HG03135 (cell line): ENCODE measurements at regions not wholly inside any gene's neighbourhood (a gene's known extent, or its start where the extent isn't known, plus 50 kb on each side); places are given as distances from the start of the nearest gene placed in this dataset.
"Not testable (repeated sequence)": the region's sequence is repeated elsewhere in the genome, so short reads cannot be mapped to it uniquely, and the experiment has no call there.

Experiments used
- ATAC-seq: cut with Tn5 transposase; IDR thresholded peaks from one replicate; pipeline ENCODE4 v1.9.1; 2021; ENCODE audit warnings: mild to moderate bottlenecking, moderate library complexity; ENCODE audit not compliant: unreplicated experiment

- ATAC-seq: no peak
Observed at GRCh38 chr5:114957384-114957783, 212.3 kb downstream of the TRIM36 start.

GRCh38 chr5:114953565-114953964 is 216.1 kb downstream of the TRIM36 start:
- no peak for ATAC-seq

GRCh38 chr5:114952876-114953275 is 216.8 kb downstream of the TRIM36 start:
- no peak for ATAC-seq

GRCh38 chr5:114949756-114950155 is 220.0 kb downstream of the TRIM36 start:
- ATAC-seq: no peak

- no peak for ATAC-seq
Observed at GRCh38 chr5:114948986-114949621, 220.6 kb downstream of the TRIM36 start.

- ATAC-seq: no peak
Observed at GRCh38 chr5:114948363-114948762, 221.3 kb downstream of the TRIM36 start.

GRCh38 chr5:114940709-114941108 is 229.0 kb downstream of the TRIM36 start:
- ATAC-seq: no peak

GRCh38 chr5:114935490-114935889 is 234.2 kb downstream of the TRIM36 start:
- ATAC-seq: no peak

- ATAC-seq: no peak
Observed at GRCh38 chr5:114928644-114929462, 240.9 kb downstream of the TRIM36 start.

GRCh38 chr5:114924769-114925168 is 244.9 kb downstream of the TRIM36 start:
- ATAC-seq: no peak

- no peak for ATAC-seq
Observed at GRCh38 chr5:114912189-114912920, 257.4 kb downstream of the TRIM36 start.

GRCh38 chr5:114910727-114911126 is 259.0 kb downstream of the TRIM36 start:
- no peak for ATAC-seq

GRCh38 chr5:114909424-114909823 is 260.3 kb downstream of the TRIM36 start:
- no peak for ATAC-seq

- no peak for ATAC-seq
Observed at GRCh38 chr5:114903767-114904166, 265.9 kb downstream of the TRIM36 start.

- no peak for ATAC-seq
Observed at GRCh38 chr5:114898602-114899001, 271.1 kb downstream of the TRIM36 start.

GRCh38 chr5:114883675-114884074 is 286.0 kb downstream of the TRIM36 start:
- ATAC-seq: no peak

GRCh38 chr5:114859438-114859735 is 310.3 kb downstream of the TRIM36 start:
- ATAC-seq: no peak

GRCh38 chr5:114858665-114859437 is 310.9 kb downstream of the TRIM36 start:
- ATAC-seq: no peak

- ATAC-seq: no peak
Observed at GRCh38 chr5:114857941-114858551, 311.7 kb downstream of the TRIM36 start.

- ATAC-seq: not testable (repeated sequence)
Observed at GRCh38 chr5:114844711-114845110, 325.0 kb downstream of the TRIM36 start.

- ATAC-seq: no peak
Observed at GRCh38 chr5:114839360-114839759, 330.3 kb downstream of the TRIM36 start.
